CD14-positive monocyte (primary cell): ENCODE measurements at regions not wholly inside any gene's neighbourhood (a gene's known extent, or its start where the extent isn't known, plus 50 kb on each side); places are given as distances from the start of the nearest gene placed in this dataset.

Experiments
- DNase-seq, 3 donors: peaks; one replicate each; pipeline ENCODE4 v3.0.0-alpha.2; 2011 to 2022
- H2AFZ ChIP-seq: 2 replicates; pipeline ENCODE4 v1.6.0; 2012; ENCODE audit warnings: mild to moderate bottlenecking, low read depth, low read length, inconsistent platforms; ENCODE audit not compliant: insufficient read depth, poor library complexity, severe bottlenecking
- H3K27ac ChIP-seq, 2 donors: 1 replicate in 1 of 2; 2 replicates in 1 of 2; pipeline ENCODE4 v1.5.1; 2012 to 2013; ENCODE audit warnings: low read length in 2 of 2, control low read depth in 1 of 2, inconsistent platforms in 1 of 2, low read depth in 1 of 2, mild to moderate bottlenecking in 1 of 2
- H3K27me3 ChIP-seq, 2 donors: one replicate each; pipeline versions ENCODE4 v1.6.0 to v1.6.1; 2011 to 2013; ENCODE audit warnings: low read length in 2 of 2; ENCODE audit not compliant: control insufficient read depth in 2 of 2, insufficient read depth in 2 of 2
- H3K36me3 ChIP-seq, 2 donors: replicated peaks in 1 of 2; 1 replicate in 1 of 2; 2 replicates in 1 of 2; pipeline versions ENCODE4 v1.5.1 to v1.6.1; 2012 to 2013; ENCODE audit warnings: low read length in 2 of 2, control low read depth in 1 of 2, inconsistent platforms in 1 of 2, mild to moderate bottlenecking in 1 of 2; ENCODE audit not compliant: insufficient read depth in 2 of 2, control insufficient read depth in 1 of 2
- H3K4me1 ChIP-seq, 2 donors: 1 replicate in 1 of 2; 2 replicates in 1 of 2; pipeline versions ENCODE4 v1.5.1 to v1.6.1; 2012 to 2013; ENCODE audit warnings: low read length in 2 of 2, control low read depth in 1 of 2, inconsistent platforms in 1 of 2, mild to moderate bottlenecking in 1 of 2, moderate library complexity in 1 of 2; ENCODE audit not compliant: insufficient read depth in 2 of 2, control insufficient read depth in 1 of 2
- H3K4me2 ChIP-seq: replicated peaks from 2 replicates; pipeline ENCODE3; 2012; ENCODE audit warnings: low read length, moderate library complexity, mild to moderate bottlenecking; ENCODE audit not compliant: poor library complexity, severe bottlenecking; ENCODE audit errors: extremely low read depth
- H3K4me3 ChIP-seq, 3 experiments: fragments of 200-600 bp in 1 of 3; sonication (generic) in 1 of 3; replicated peaks in 1 of 3; 1 replicate in 2 of 3; 2 replicates in 1 of 3; pipeline ENCODE4 v1.5.1; 2011 to 2013; ENCODE audit warnings: low read length in 3 of 3, mild to moderate bottlenecking in 3 of 3, control low read depth in 2 of 3, low read depth in 2 of 3, inconsistent platforms in 1 of 3, moderate library complexity in 1 of 3
- H3K79me2 ChIP-seq: 2 replicates; pipeline ENCODE4 v1.6.0; 2012; ENCODE audit warnings: mild to moderate bottlenecking, control low read depth, inconsistent platforms, low read length, moderate library complexity; ENCODE audit not compliant: insufficient read depth
- H3K9ac ChIP-seq: 2 replicates; pipeline ENCODE4 v1.6.0; 2017; ENCODE audit warnings: low read length, mild to moderate bottlenecking; ENCODE audit not compliant: insufficient read depth, poor library complexity, severe bottlenecking
- H3K9me3 ChIP-seq, 2 donors: replicated peaks in 1 of 2; 1 replicate in 1 of 2; 2 replicates in 1 of 2; pipeline versions ENCODE4 v1.5.1 to v1.6.1; 2012 to 2013; ENCODE audit warnings: low read length in 2 of 2, control low read depth in 1 of 2; ENCODE audit not compliant: control insufficient read depth in 1 of 2, insufficient read depth in 1 of 2
- H4K20me1 ChIP-seq: 2 replicates; pipeline ENCODE4 v1.6.0; 2012; ENCODE audit warnings: mild to moderate bottlenecking, low read length, control low read depth, moderate library complexity; ENCODE audit not compliant: insufficient read depth
- H3K27ac Mint-ChIP-seq, 7 donors: one replicate each; pipeline ENCODE4 v1.8.0; 2020; ENCODE audit warnings: mild to moderate bottlenecking in 7 of 7, mixed read lengths in 7 of 7, moderate library complexity in 6 of 7, inconsistent platforms in 2 of 7
- H3K27me3 Mint-ChIP-seq, 3 donors: one replicate each; pipeline ENCODE4 v1.8.0; 2021 to 2022; ENCODE audit warnings: low read depth in 3 of 3, mild to moderate bottlenecking in 3 of 3, mixed read lengths in 3 of 3, moderate library complexity in 3 of 3, inconsistent platforms in 1 of 3
- H3K36me3 Mint-ChIP-seq, 2 donors: one replicate each; pipeline ENCODE4 v1.8.0; 2020; ENCODE audit warnings: mixed read lengths in 2 of 2, inconsistent platforms in 1 of 2, mild to moderate bottlenecking in 1 of 2
- H3K4me1 Mint-ChIP-seq: one replicate; pipeline ENCODE4 v1.8.0; 2020; ENCODE audit warnings: mild to moderate bottlenecking, mixed read lengths
- H3K4me3 Mint-ChIP-seq, 2 donors: one replicate each; pipeline ENCODE4 v1.8.0; 2020; ENCODE audit warnings: mild to moderate bottlenecking in 2 of 2, mixed read lengths in 2 of 2, moderate library complexity in 1 of 2
- H3K9me3 Mint-ChIP-seq, 7 donors: one replicate each; pipeline ENCODE4 v1.8.0; 2020 to 2022; ENCODE audit warnings: mixed read lengths in 7 of 7, mild to moderate bottlenecking in 6 of 7, moderate library complexity in 6 of 7, inconsistent platforms in 2 of 7
- WGBS: methylation state at CpG from one replicate; pipeline ENCODE4 v1.1.5; 2013; ENCODE audit warnings: missing lambda C conversion rate; ENCODE audit not compliant: insufficient coverage; 5-methylcytosine and 5-hydroxymethylcytosine counted together
- intact Hi-C, 2 donors: fragments of 100-400 bp; cut with micrococcal nuclease; formaldehyde crosslinking; loops; one replicate each; pipeline versions ENCODE4 v1.15.0 to v1.15.1; 2023
- TF ChIP-seq, protein P1 (sequence below): fragments of 200-600 bp; IDR thresholded peaks from one replicate; pipeline ENCODE4 v1.8.0; 2022; ENCODE audit warnings: antibody characterized with exemption, mild to moderate bottlenecking

DNA sequence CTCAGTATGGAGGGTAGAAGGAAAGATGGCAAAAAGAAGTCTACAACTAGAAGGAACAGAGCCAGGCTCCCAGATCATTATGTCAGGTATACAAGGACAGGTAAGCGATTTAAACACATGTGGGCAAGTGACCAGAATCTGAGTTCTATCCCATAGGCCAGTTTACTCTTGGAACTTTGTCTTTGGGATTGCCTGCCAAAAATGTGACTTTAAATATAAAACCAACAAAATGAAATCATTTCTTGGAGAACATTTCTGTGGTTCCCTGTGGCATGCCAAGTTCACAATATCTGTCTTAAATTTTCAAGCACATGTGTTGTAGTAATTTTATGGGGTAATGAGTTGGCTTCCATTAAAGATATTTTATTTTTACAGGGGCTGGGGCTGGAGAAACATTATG, 141.0 kb downstream of the SLC17A6 start:
- TF ChIP-seq, protein P1, sequence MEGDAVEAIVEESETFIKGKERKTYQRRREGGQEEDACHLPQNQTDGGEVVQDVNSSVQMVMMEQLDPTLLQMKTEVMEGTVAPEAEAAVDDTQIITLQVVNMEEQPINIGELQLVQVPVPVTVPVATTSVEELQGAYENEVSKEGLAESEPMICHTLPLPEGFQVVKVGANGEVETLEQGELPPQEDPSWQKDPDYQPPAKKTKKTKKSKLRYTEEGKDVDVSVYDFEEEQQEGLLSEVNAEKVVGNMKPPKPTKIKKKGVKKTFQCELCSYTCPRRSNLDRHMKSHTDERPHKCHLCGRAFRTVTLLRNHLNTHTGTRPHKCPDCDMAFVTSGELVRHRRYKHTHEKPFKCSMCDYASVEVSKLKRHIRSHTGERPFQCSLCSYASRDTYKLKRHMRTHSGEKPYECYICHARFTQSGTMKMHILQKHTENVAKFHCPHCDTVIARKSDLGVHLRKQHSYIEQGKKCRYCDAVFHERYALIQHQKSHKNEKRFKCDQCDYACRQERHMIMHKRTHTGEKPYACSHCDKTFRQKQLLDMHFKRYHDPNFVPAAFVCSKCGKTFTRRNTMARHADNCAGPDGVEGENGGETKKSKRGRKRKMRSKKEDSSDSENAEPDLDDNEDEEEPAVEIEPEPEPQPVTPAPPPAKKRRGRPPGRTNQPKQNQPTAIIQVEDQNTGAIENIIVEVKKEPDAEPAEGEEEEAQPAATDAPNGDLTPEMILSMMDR, result no peak
- Histone ChIP-seq H2AFZ (no peak overlapping the region), H4K20me1 (no peaks in the 10 kb centered on the region), H3K4me1 (no peaks in the 10 kb centered on the region), H3K27ac (no peak overlapping the region), H3K27me3 (no peaks in the 10 kb centered on the region), H3K4me2 (no peak overlapping the region), H3K9ac (no peak overlapping the region), H3K4me3 (no peak overlapping the region), H3K79me2 (no peaks in the 10 kb centered on the region), H3K36me3 (no peaks in the 10 kb centered on the region), H3K9me3 (no peaks in the 10 kb centered on the region)
- no CpG with 5 or more reads among the region's 1 CpG for WGBS
- Mint-ChIP-seq H3K27me3 (no peaks in the 10 kb centered on the region), H3K27ac (no peak overlapping the region), H3K9me3 (peaks cover 0 to 2% (median 0%) of the 10 kb centered on the region in 7 donors), H3K36me3 (no peaks in the 10 kb centered on the region), H3K4me1 (no peaks in the 10 kb centered on the region), H3K4me3 (no peak overlapping the region)
- DNase-seq, result no peak
- intact Hi-C loops, result no loop called here

DNA sequence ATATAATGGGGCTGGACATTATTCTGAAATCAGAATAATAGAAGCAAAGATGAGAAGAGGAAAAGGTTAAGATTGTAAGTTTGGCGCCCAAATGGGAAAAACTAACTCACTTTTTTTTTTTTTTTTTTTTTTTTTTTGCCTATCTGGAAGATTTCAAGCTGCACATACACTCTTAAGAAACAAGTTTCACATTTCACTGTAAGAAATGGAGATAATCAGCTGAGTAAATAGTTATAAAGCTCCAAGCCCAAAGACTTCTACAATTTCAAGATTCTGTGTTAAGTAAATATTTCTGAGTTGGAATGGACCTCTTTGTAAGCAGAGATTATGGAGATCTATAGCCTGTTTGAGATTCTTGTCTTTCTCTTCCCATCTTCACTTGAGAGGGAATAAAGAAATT, 140.0 kb downstream of the SLC17A6 start:
- Histone ChIP-seq H3K36me3 (no peaks in the 10 kb centered on the region), H3K9me3 (no peaks in the 10 kb centered on the region), H3K9ac (no peak overlapping the region), H3K4me3 (no peak overlapping the region), H3K4me2 (no peak overlapping the region), H3K79me2 (no peaks in the 10 kb centered on the region), H2AFZ (no peak overlapping the region), H3K27ac (no peak overlapping the region), H3K27me3 (no peaks in the 10 kb centered on the region), H3K4me1 (no peaks in the 10 kb centered on the region), H4K20me1 (no peaks in the 10 kb centered on the region)
- no peak overlapping the region for H3K4me3 Mint-ChIP-seq
- DNase-seq, result no peak
- TF ChIP-seq, protein P1, result no peak
- H3K4me1 Mint-ChIP-seq, result no peaks in the 10 kb centered on the region
- H3K9me3 Mint-ChIP-seq, result peaks cover 0 to 2% (median 0%) of the 10 kb centered on the region in 7 donors
- intact Hi-C loops, result no loop called here
- WGBS, result no CpG with 5 or more reads among the region's 1 CpG
- no peaks in the 10 kb centered on the region for H3K27me3 Mint-ChIP-seq
- no peak overlapping the region for H3K27ac Mint-ChIP-seq
- H3K36me3 Mint-ChIP-seq, result no peaks in the 10 kb centered on the region
